ENCODE measurements at regions not wholly inside any gene's neighbourhood (a gene's known extent, or its start where the extent isn't known, plus 50 kb on each side); places are given as distances from the start of the nearest gene placed in this dataset.

DNA sequence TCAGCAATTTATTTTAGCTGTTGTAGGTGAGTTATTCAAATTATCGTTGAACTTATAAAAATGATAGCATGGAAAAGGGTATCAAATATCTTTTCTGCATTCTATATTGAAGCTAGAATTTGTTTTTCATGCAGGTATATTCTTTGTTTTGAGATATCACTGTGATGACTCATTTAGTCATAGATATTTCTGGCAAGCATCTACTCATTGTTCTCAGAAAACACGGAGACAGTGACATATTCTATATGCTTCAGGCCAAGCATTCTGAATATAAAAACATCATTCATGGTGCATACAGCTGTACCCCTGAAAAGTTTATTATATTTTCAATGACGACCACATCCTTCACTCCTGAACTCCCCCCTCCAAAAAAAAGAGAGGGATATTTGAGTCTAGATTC lies 150.3 kb upstream of the GRIA1 start:
- TF ChIP-seq, protein P1, sequence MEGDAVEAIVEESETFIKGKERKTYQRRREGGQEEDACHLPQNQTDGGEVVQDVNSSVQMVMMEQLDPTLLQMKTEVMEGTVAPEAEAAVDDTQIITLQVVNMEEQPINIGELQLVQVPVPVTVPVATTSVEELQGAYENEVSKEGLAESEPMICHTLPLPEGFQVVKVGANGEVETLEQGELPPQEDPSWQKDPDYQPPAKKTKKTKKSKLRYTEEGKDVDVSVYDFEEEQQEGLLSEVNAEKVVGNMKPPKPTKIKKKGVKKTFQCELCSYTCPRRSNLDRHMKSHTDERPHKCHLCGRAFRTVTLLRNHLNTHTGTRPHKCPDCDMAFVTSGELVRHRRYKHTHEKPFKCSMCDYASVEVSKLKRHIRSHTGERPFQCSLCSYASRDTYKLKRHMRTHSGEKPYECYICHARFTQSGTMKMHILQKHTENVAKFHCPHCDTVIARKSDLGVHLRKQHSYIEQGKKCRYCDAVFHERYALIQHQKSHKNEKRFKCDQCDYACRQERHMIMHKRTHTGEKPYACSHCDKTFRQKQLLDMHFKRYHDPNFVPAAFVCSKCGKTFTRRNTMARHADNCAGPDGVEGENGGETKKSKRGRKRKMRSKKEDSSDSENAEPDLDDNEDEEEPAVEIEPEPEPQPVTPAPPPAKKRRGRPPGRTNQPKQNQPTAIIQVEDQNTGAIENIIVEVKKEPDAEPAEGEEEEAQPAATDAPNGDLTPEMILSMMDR (conservative IDR thresholded peaks at IDR 0.05): no peak
- TF ChIP-seq ZFX (IDR thresholded peaks at IDR 0.05): no peak

All from C4-2B (cell line).